GM23248 (cell line): ENCODE measurements at regions not wholly inside any gene's neighbourhood (a gene's known extent, or its start where the extent isn't known, plus 50 kb on each side); places are given as distances from the start of the nearest gene placed in this dataset.
"Not testable (repeated sequence)": the region's sequence is repeated elsewhere in the genome, so short reads cannot be mapped to it uniquely, and the experiment has no call there.

Experiments used
- DNase-seq: peaks from one replicate; pipeline ENCODE4 v3.0.0-alpha.2; 2015
- H2AFZ ChIP-seq: fragments of 200-600 bp; sonication (generic); 2 replicates; pipeline ENCODE4 v1.6.1; 2016; ENCODE audit warnings: antibody characterized with exemption
- H3F3A ChIP-seq: fragments of 200-600 bp; sonication (generic); 2 replicates; pipeline ENCODE4 v1.6.1; 2016; ENCODE audit warnings: mild to moderate bottlenecking, antibody characterized with exemption, mixed run types; ENCODE audit not compliant: insufficient read depth
- H3K27ac ChIP-seq: fragments of 200-600 bp; sonication (generic); 2 replicates; pipeline ENCODE4 v1.5.1; 2016; ENCODE audit warnings: mild to moderate bottlenecking
- H3K27me3 ChIP-seq: fragments of 200-600 bp; sonication (generic); replicated peaks from 2 replicates; pipeline ENCODE4 v1.6.1; 2016; ENCODE audit warnings: mild to moderate bottlenecking; ENCODE audit not compliant: insufficient read depth
- H3K36me3 ChIP-seq: fragments of 200-600 bp; sonication (generic); 2 replicates; pipeline ENCODE4 v1.6.1; 2016; ENCODE audit warnings: low read depth, mild to moderate bottlenecking
- H3K4me1 ChIP-seq: fragments of 200-600 bp; sonication (generic); 2 replicates; pipeline ENCODE4 v1.6.1; 2016; ENCODE audit warnings: mild to moderate bottlenecking; ENCODE audit not compliant: insufficient read depth
- H3K4me2 ChIP-seq: fragments of 200-600 bp; sonication (generic); one replicate; pipeline ENCODE4 v1.6.1; 2016; ENCODE audit warnings: mild to moderate bottlenecking; ENCODE audit not compliant: unreplicated experiment
- H3K4me3 ChIP-seq: fragments of 200-600 bp; sonication (generic); 2 replicates; pipeline ENCODE4 v1.5.1; 2016; ENCODE audit warnings: mild to moderate bottlenecking
- H3K79me2 ChIP-seq: fragments of 200-600 bp; sonication (generic); 2 replicates; pipeline ENCODE4 v1.6.1; 2016; ENCODE audit warnings: mild to moderate bottlenecking; ENCODE audit not compliant: insufficient read depth
- H3K9ac ChIP-seq: fragments of 200-600 bp; sonication (generic); 2 replicates; pipeline ENCODE4 v1.6.1; 2016; ENCODE audit warnings: mild to moderate bottlenecking
- H3K9me2 ChIP-seq: fragments of 200-600 bp; sonication (generic); 2 replicates; pipeline ENCODE4 v1.6.1; 2016; ENCODE audit warnings: mixed run types, mild to moderate bottlenecking, moderate library complexity; ENCODE audit not compliant: insufficient read depth
- H3K9me3 ChIP-seq: fragments of 200-600 bp; sonication (generic); one replicate; pipeline ENCODE4 v1.6.1; 2017; ENCODE audit warnings: low read depth
- H4K20me1 ChIP-seq: fragments of 200-600 bp; sonication (generic); 2 replicates; pipeline ENCODE4 v1.6.0; 2016; ENCODE audit not compliant: insufficient read depth
- EZH2 ChIP-seq: fragments of 200-600 bp; sonication (generic); IDR thresholded peaks from 2 replicates; pipeline ENCODE4 v1.6.1; 2018; ENCODE audit warnings: antibody characterized with exemption, mild to moderate bottlenecking; ENCODE audit not compliant: insufficient read depth, poor library complexity, severe bottlenecking
- EZH2phosphoT487 ChIP-seq: fragments of 200-600 bp; sonication (generic); IDR thresholded peaks from 2 replicates; pipeline ENCODE4 v1.6.1; 2018; ENCODE audit warnings: antibody characterized with exemption, moderate library complexity, mild to moderate bottlenecking, low read depth; ENCODE audit not compliant: insufficient read depth
- WGBS, 2 experiments: methylation state at CpG; one replicate each; pipeline ENCODE4 v1.1.6; 2015 to 2017; ENCODE audit warnings: low lambda C conversion rate in 2 of 2, low coverage in 1 of 2; ENCODE audit errors: missing lambda C conversion rate in 2 of 2; 5-methylcytosine and 5-hydroxymethylcytosine counted together
- in situ Hi-C: fragments of 300-500 bp; cut with MboI; formaldehyde crosslinking; loops from 2 replicates; pipeline ENCODE4 v1.15.0; 2020

- H3K79me2 ChIP-seq: no peaks in the 10 kb centered on the region
- H2AFZ ChIP-seq: no peak overlapping the region
- in situ Hi-C loops: no loop called here
- H3K4me2 ChIP-seq: no peak overlapping the region
- H4K20me1 ChIP-seq: no peaks in the 10 kb centered on the region
- peaks cover 3% of the 10 kb centered on the region; the same call in 1 of the 2 replicates for H3F3A ChIP-seq
- no peaks in the 10 kb centered on the region for H3K9me3 ChIP-seq
- WGBS, 2 experiments: 98% methylated on average over 5 of the region's 5 CpGs
- no peak for TF ChIP-seq EZH2
- TF ChIP-seq EZH2phosphoT487: no peak
- no peak overlapping the region for H3K4me3 ChIP-seq
- H3K9me2 ChIP-seq: no peaks in the 10 kb centered on the region
- H3K27ac ChIP-seq: no peak overlapping the region
- H3K4me1 ChIP-seq: peaks cover 18% of the 10 kb centered on the region
- no peaks in the 10 kb centered on the region for H3K36me3 ChIP-seq
- no peaks in the 10 kb centered on the region for H3K27me3 ChIP-seq
- no peak overlapping the region for H3K9ac ChIP-seq
- DNase-seq: no peak
These were observed 189.6 kb upstream of the PTGFR start for GRCh38 chr1:78301141-78301540.

GRCh38 chr1:78303620-78304019 lies 187.2 kb upstream of the PTGFR start:
- Histone ChIP-seq H3K27ac (peak overlapping the region; percentile 52), H3K4me2 (peak overlapping the region; percentile 22), H3K4me3 (no peak overlapping the region), H3K27me3 (no peaks in the 10 kb centered on the region), H3K9me3 (no peaks in the 10 kb centered on the region), H4K20me1 (no peaks in the 10 kb centered on the region), H3K36me3 (no peaks in the 10 kb centered on the region), H2AFZ (peak overlapping the region; percentile 42; the same call in 1 of the 2 replicates), H3K9me2 (no peaks in the 10 kb centered on the region), H3F3A (peaks cover 3% of the 10 kb centered on the region; the same call in 1 of the 2 replicates), H3K79me2 (no peaks in the 10 kb centered on the region), H3K4me1 (peaks cover 18% of the 10 kb centered on the region), H3K9ac (no peak overlapping the region)
- 0 to 3% methylated on average over 2 of the region's 2 CpGs for WGBS, 2 experiments
- peak; percentile 93 for DNase-seq
- in situ Hi-C loops: no loop called here
- TF ChIP-seq EZH2phosphoT487 (no peak), EZH2 (no peak)

GRCh38 chr1:78304341-78304740 lies 186.4 kb upstream of the PTGFR start:
- H3K4me3 ChIP-seq: no peak overlapping the region
- no peaks in the 10 kb centered on the region for H4K20me1 ChIP-seq
- peaks cover 3% of the 10 kb centered on the region; the same call in 1 of the 2 replicates for H3F3A ChIP-seq
- TF ChIP-seq EZH2: no peak
- TF ChIP-seq EZH2phosphoT487: no peak
- H3K9me2 ChIP-seq: no peaks in the 10 kb centered on the region
- H3K9me3 ChIP-seq: no peaks in the 10 kb centered on the region
- H3K4me1 ChIP-seq: peaks cover 18% of the 10 kb centered on the region
- in situ Hi-C loops: no loop called here
- WGBS, 2 experiments: 93 to 95% methylated on average over 1 of the region's 1 CpG
- H3K9ac ChIP-seq: no peak overlapping the region
- H2AFZ ChIP-seq: no peak overlapping the region
- no peaks in the 10 kb centered on the region for H3K79me2 ChIP-seq
- H3K4me2 ChIP-seq: no peak overlapping the region
- DNase-seq: no peak
- H3K27ac ChIP-seq: no peak overlapping the region
- H3K36me3 ChIP-seq: no peaks in the 10 kb centered on the region
- no peaks in the 10 kb centered on the region for H3K27me3 ChIP-seq

- H3K36me3 ChIP-seq: no peaks in the 10 kb centered on the region
These were observed 186.0 kb upstream of the PTGFR start for GRCh38 chr1:78304761-78305160.

GRCh38 chr1:78310261-78310660 lies 180.5 kb upstream of the PTGFR start:
- in situ Hi-C loops, H3K9me3 ChIP-seq, H3K27me3 ChIP-seq, H4K20me1 ChIP-seq, H3K4me1 ChIP-seq, DNase-seq, H3K79me2 ChIP-seq, H3K4me3 ChIP-seq, H3K4me2 ChIP-seq, H3K27ac ChIP-seq, H3K9ac ChIP-seq, H3K36me3 ChIP-seq, H2AFZ ChIP-seq, H3K9me2 ChIP-seq, H3F3A ChIP-seq: not testable (repeated sequence)
- WGBS, 2 experiments: 84 to 86% methylated on average over 11 of the region's 11 CpGs

More at GRCh38 chr1:78304761-78305160, 186.0 kb upstream of the PTGFR start:
- no peak for TF ChIP-seq EZH2phosphoT487
- TF ChIP-seq EZH2: no peak
- Histone ChIP-seq H3K79me2 (no peaks in the 10 kb centered on the region), H3K4me2 (no peak overlapping the region), H3K9me3 (no peaks in the 10 kb centered on the region), H3K27me3 (no peaks in the 10 kb centered on the region), H3K9me2 (no peaks in the 10 kb centered on the region), H3K4me3 (no peak overlapping the region), H3F3A (peaks cover 3% of the 10 kb centered on the region; the same call in 1 of the 2 replicates), H2AFZ (no peak overlapping the region), H4K20me1 (no peaks in the 10 kb centered on the region), H3K27ac (no peak overlapping the region), H3K4me1 (peaks cover 18% of the 10 kb centered on the region), H3K9ac (no peak overlapping the region)
- in situ Hi-C loops: no loop called here
- 98 to 100% methylated on average over 1 of the region's 1 CpG for WGBS, 2 experiments
- no peak for DNase-seq
